ENCODE measurements at regions not wholly inside any gene's neighbourhood (a gene's known extent, or its start where the extent isn't known, plus 50 kb on each side); places are given as distances from the start of the nearest gene placed in this dataset.
"Not testable (repeated sequence)": the region's sequence is repeated elsewhere in the genome, so short reads cannot be mapped to it uniquely, and the experiment has no call there.

DNA sequence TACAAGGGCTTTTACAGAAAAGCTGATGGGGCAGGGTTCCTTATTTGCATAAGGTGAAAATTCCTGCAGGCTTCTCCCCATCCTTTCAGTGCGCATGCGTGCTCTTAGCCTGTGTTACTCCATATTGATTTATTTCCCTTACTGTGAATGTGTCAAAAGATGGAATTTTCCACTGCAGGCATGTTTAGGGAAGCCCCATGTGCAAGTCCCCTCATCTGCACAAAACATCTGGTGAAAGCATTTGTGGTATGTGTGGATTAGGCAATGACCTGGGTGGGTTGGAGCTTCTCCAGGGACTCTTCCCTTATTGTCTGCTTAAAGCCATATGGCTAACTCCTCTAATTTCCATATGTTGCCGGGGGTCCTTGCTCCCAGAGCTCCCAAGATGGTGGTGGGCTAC, 912.7 kb upstream of the LRFN5 start:
- no peak for DNase-seq (ENCODE audit: low read depth)

DNA sequence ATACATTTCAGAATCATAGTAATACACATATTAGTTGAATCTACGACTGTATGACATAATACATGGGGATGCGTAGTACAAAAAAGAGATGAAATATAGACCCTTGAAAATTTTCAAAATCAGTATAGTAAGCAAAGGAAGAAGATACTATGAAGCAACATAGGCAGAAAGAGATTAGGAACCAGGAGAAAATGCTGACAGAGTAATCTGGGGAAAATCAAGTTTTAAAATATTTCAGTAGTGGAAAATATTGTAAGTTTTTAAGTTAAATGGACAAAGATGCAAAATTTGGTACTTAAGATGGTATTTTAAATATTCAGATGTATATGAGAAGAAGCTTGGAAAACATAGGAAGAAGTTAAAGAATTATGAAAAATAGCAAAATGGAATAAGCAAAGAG, 915.6 kb upstream of the LRFN5 start:
- DNase-seq (ENCODE audit: low read depth): no peak

DNA sequence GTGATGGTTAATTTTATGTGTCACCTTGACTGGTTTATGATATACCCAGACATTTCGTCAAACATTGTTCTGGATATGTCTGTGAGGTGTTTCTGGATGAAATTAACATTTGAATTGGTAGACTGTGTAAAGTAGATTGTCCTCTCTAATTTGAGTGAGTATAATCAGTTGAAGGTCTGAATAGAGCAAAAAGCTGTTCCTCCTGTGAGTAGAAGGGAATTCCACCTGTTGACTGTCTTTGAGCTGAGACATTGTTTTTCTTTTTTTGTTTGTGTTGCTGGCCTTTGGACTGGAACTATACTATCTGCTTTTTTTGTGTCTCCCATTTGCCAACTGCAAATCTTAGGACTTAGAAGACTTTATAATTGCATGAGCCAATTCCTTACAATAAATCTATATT, 920.9 kb upstream of the LRFN5 start:
- DNase-seq (ENCODE audit: low read depth): no peak

DNA sequence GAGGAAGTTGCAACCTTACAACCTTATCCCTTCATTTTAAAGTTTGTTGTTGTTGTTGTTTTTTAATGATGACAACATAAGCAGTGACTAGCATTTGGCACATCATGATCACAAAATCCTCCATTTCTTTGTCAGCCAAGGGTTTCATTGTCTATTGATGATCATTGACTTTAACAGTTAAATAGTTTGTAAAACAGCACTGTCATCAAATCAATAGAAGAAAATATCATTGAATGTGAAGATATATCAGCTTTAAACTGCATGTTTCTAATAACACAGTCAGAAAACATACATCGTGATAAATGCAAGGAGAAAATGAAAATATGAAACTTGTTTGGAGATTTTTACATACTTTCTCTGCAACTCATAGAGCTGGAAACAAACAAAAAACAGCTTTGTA, 922.3 kb upstream of the LRFN5 start:
- DNase-seq (ENCODE audit: low read depth): no peak

DNA sequence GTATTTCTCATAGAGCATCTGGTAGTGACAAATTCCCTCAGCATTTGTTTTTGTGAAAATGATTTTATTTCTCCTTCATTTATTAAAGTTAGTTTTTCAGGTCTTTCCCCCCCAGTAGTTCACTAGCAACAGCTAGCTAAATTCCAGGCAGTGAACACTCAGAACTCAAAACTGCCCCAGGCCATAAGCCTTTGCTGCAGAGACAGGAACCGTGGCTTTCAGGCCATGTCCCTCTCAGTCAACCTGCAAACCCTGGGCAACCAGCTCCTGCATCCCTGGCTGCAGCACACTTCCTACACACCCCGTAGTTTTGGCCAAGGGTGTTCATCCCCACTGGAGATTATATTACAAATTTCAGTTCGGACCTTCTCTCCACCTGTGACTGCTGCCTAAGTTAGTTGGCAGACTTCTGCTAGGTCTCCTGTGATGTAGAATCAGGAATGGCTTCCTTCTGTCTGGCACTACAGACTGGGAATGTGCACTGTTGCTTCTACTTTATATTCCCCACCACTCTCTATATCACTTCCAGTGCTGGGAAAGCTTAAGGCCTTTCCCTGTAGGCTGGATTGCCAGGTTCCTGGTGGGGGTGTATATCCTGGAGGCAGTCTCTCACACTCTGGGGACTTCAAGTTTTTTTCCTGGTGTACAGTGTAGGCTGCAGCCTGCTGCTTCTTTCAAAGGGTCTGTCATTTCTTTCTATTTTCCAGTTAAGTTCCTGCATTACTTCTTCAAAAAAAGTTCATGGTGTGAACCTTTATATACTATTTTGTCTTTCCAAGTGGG, 924.4 kb upstream of the LRFN5 start:
- no peak for DNase-seq (ENCODE audit: low read depth)

DNA sequence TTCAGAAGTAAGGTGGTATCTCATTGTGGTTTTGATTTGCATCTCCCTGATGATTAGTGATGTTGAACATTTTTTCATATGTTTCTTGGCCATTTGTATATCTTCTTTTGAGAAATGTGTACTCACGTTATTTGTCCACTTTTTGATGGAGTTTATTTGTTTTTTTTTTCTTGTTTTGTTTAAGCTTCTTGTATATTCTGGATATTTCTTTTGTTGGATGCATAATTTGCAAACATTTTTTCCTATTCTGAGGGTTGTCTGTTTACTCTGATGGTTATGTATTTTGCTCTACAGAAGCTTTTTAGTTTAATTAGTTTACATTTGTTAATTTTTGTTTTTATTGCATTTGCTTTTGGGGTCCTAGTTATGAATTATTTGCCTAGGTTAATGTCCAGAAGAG, 927.4 kb upstream of the LRFN5 start:
- no peak for DNase-seq (ENCODE audit: low read depth)

DNA sequence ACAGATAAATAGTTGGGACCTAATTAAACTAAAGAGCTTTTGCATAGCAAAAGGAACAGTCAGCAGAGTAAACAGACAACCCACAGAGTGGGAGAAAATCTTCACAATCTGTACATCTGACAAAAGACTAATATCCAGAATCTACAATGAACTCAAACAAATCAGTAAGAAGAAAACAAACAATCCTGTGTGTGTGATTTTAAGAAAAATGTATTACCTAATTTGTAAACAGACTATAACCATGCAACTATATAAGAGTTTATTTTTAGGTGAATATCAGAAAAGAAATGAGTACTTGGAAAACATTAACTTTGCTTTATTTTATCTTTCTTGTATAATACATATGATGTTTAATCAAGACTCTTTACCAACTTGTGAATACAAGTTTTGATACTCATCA, 929.5 kb upstream of the LRFN5 start:
- not testable (repeated sequence) for DNase-seq (ENCODE audit: low read depth)

DNA sequence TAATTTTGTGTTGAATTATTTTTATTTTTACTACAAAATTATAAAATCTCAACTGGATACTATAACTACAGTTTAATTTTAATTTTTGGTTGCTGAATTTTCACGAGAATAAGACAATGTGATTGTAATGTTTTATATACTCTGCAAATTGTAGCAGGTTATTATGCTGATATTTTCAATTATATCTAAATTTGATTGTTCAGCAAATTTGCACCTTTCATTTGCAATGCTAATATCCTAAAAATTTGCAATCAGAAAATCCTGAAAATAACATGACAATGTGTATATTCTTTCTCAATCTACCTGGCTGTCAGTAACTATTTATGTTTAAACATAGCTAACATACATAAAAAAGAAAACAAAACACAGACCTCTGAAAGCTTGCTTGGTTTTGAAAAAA, 932.2 kb upstream of the LRFN5 start:
- no peak for DNase-seq (ENCODE audit: low read depth)

DNA sequence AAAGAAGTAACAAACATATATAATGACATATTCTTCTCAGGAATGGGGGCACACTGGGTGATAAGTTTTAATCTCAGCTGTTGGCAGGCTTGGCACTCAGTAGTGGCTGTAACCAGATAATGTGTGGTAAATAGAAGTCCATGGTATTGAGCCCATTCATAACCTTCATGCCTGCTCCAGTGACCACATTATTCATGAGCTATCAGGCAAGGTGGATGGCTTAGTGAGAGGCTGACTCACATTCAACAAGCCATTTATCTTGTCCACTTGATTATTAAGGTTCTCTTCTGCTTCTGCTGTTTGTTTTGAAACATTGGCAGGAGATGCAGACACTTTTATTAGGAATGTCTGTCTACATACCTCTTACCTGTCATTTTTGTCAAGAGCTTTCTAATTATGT, 950.4 kb upstream of the LRFN5 start:
- DNase-seq (ENCODE audit: low read depth): no peak

DNA sequence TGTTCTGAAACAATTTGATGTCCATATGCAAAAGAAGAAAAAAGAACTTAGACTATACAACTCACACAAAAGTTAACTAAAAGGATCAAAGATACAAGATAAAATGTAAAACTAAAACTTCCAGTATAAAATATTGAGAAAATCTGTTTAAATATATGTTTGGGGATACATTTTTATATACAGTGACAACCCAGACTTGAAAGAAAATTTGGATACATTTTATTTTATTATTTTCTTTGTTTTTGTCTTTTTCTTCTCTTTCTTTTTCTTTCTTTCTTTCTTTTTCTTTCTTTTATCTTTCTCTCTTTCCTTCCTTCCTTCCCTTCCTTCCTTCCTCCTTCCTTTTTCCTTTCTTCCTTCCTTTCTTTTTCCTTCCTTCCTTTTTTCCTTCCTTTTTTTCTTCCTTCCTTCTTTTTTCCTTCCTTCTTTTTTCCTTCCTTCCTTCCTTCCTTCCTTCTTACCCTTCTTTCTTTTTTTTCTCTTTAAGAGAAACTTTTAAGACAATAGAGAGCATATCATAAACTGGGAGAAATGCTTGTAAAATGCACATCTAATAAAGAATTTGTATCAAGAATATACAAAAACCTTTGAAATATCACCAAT, 954.5 kb upstream of the LRFN5 start:
- no peak for DNase-seq (ENCODE audit: low read depth)

DNA sequence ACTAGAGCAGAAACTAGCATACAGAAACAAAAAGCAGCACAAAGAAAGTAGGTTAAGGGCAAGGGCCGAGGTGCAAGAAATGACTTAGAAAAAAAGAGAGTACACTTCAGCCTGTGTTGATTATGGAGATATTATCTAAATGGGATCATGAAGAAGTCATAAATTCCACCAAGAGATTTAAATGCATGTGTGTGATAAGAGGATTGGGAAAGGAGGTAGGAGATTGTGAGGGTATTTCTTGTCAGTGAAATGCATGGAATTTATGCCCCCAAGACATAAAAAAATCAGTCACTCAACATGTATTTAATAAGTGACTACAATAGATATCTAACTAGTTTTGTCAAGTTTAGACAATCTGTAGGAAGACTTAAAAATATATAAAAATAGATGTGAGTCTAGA, 976.2 kb upstream of the LRFN5 start:
- no peak for DNase-seq (ENCODE audit: low read depth)

DNA sequence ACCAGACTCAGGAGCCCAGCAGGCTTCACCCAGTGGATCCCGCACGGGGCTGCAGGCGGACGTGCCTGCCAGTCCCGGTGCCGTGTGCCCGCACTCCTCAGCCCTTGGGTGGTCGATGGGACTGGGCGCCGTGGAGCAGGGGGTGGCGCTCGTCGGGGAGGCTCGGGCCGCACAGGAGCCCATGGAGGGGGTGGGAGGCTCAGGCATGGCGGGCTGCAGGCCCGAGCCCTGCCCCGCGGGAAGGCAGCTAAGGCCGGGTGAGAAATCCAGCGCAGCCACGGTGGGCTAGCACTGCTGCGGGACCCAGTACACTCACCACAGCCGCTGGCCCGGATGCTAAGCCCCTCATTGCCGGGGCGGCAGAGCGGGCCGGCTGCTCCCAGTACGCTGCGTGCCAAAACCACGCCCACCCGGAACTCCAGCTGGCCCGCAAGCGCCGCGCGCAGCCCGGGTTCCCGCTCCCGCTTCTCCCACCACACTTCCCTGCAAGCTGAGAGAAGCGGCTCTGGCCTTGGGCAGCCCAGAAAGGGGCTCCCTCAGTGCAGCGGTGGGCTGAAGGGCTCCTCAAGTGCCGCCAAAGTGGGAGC, 977.0 kb upstream of the LRFN5 start:
- not testable (repeated sequence) for DNase-seq (ENCODE audit: low read depth)

DNA sequence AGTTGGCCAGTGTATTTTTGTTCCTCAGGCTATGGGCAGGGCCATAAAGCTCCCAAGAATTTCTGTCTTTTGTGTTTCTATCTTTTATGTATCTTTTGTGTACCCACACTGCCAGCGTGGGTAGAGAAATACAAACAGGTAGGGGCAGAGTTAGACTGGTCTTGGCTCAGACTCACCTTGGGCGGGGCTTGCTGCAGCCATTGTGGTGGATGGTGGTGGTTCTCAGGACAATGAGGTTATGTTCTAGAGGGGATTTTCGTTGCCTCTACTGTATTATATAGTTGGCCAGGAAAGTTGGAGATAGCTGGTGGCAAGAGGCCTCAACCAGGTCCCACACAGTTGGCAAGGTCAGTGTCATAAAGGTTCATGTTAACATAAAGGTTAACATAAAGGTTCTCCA, 977.5 kb upstream of the LRFN5 start:
- no peak for DNase-seq (ENCODE audit: low read depth)

DNA sequence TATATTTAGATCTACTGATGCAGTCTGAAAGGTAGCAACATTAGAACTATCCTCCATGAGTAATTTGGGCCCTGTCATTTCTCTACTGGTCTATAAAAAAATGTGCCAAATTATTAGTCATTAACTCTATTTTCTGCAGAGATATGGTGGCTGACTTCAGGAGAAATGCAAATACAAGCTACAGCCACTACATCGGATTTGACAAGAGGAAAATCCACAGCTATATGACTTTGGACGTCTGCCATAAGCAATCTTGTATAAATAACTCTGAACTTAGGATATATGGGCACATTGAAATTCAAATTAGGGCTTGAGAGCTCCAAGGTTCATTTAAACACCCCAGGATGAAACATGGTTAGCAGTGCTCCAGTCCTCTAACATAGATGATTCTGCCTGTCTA, 983.0 kb upstream of the LRFN5 start:
- DNase-seq (ENCODE audit: low read depth): no peak

DNA sequence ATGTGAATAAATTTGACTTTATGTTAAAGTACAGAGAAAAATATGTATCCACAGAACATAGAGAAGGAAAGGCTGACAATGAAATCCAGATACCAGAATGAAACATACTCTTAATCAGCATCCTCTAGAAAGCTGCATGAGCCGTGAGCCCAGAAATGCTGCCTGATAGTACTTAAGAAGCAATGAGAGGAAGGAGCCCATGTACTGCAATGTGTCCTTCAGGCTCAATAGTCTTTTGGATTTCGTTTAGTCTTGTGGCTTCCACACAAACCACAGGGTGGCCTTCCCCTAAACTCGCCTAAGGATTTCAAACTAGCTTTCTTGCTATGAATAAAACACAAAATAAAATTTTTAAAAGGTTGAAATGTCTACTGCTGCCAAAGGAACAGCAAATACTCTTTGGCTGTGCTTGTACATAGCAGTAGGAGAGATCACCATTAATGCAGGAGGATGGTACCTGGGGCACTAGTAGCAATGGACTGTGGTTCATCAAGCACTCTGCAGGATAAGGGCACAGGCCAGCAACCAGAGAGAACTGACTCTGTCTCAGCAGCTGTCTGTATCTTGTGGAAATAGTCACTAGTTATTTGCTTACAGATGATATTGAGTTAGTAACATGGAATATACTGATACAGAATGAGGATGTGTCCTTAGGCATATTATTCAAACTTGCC, 988.3 kb upstream of the LRFN5 start:
- DNase-seq (ENCODE audit: low read depth): no peak

DNA sequence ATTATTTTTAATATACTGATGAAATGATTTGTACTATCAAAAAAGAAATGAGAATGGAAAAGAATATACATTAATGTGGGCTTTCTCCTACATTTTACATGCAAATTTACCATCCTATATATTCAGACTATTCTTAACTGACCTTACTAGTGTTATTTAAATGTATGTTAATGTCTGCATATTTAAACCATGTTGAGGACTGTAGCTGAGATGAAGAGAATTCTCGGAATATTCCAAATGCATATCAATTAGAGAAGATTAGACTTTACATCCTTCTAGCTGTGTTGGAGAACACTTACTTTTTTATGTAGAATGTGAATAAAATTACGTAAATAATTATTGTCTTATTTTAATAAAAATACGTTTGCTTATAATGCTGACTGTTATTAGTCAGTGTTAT, 990.1 kb upstream of the LRFN5 start:
- DNase-seq (ENCODE audit: low read depth): no peak

DNA sequence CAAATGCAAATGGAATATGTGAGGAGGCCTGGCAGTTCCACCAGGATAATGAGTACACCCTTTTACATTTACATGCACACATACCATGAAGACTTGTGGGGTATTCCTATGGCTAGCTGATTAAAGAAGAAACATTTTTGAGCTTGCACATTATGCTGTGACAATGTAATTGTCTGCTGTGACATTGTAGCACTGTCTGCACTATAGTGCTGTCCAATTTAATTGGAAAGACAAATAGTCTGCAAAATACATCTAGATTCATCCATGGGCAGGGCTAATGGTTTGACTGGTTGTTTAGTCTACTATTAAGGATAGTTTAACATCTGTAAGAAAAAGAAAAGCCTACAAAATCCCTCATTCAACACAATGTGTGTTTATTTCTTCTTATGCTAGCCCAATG, 1005.6 kb upstream of the LRFN5 start:
- no peak for DNase-seq (ENCODE audit: low read depth)

DNA sequence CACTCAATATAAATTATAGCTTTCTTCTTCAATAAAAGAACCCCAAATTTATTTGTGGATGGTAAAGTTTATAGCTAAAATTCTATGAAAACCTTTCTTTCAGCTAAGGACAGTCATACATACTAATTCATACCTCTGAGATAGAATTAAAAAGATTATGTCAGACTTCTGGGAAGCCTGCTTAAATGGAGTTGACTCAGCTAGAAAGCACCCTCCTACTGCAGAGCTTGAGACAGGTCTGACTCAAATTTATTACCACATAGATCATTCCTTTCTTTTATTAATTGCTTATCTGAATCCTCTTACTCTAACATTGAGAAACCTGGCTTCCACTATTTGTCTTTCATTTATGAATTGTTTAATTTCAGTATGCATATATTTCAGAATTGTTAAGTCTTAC, 1007.0 kb upstream of the LRFN5 start:
- DNase-seq (ENCODE audit: low read depth): no peak

DNA sequence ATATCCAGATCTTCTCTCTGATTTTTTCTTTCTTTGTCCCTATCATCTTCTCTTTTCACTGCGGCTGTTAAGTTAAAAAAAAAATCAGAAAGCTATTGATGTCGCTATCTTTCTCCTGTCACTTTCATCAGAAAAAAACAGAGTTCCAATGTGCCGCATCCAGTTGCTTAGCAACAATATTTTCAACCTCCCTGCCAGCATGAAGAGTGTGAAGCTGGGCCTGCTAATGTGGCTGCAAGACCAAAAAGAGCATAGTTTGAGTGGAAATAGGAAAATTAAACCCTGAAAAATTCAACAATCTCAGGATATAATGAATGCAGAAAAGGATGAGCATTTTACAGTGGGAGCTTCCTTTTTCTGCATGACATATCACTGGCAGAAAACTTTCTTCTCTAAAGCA, 1025.4 kb upstream of the LRFN5 start:
- no peak for DNase-seq (ENCODE audit: low read depth)

DNA sequence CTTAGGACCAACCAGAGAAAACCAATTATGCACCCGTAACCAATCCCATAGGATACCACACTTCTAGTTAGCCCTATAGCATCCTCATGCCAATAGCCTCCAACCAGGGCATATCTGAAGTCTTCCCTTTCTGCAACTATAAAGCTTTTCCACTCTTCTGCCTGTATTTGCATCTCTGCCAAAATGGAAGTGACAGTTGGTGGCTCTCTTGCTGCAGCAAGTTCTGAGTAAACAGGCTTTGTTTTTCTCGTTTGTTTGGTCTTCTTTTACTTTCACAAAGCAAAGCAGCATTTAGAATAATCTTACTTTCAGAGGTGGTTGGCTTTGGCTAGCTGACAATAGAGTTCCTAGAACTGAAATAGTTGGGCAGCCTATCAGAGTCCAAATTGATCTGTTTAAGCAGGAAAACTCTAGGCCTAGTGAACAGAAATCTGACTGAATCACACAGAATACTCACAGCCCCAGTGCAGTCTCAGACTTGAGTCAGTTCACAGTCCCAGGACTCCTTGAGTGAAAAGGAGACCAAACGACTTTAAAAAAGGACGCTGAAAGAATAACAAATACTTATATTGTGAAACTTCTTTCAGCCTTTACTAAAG, 1029.7 kb upstream of the LRFN5 start:
- no peak for DNase-seq (ENCODE audit: low read depth)

DNA sequence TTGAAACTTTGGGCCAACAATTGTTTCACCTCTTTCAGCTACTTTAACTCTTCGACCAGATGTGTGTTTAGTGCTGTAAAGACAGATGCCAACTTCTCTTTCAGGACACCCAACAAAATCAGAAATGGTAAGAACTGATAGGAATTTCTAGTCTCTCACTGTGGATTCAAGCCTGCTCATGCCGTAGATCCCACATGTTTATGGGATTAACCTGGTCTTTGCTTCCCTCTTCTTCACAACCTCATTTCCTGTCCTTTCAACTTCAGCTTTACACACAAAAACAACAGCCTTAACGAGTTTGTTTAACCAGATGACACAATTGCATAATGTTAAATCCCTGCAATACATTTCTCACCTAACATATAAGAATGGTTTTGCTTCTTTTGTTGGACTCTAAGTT, 1031.9 kb upstream of the LRFN5 start:
- no peak for DNase-seq (ENCODE audit: low read depth)

DNA sequence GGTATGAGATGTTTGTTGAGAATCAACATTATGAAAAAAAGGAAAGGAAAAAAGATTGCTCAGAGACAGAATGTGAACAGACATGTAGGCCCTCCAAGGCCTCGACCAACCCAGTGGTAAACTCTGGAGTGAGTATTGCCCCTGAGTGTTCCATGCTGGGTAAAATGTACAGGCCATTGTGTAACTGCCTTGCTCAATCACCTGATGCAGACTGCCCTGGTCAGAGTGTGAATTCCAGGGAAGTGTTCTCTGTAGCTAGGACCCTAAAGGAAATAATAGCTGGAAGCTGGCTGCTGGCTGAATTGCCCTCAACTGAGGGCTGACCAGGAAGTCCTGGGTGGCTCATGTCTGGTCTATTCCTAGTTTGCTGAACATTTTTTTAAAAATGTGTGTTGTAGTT, 1081.4 kb upstream of the LRFN5 start:
- DNase-seq (ENCODE audit: low read depth): no peak

DNA sequence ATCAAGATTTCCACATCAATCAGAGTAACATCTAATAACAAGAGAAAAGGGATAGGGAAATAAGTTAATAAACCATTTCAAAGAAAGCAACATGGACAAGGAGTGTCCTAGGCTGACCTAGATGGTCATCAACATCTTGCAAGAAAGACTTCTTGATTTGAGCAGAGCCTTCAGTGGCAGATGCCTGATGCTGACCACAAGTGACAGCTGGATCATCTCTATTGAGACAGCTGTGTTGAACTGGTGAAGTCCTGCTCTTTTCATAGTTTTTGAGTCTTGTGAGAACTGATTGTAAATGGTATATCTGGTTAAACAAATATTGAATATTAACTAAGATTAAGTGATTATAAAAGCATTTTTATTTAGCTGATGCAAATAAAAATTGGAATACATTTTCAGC, 1083.6 kb upstream of the LRFN5 start:
- DNase-seq (ENCODE audit: low read depth): no peak

Data from GM04503 (cell line).